ENCODE measurements at regions not wholly inside any gene's neighbourhood (a gene's known extent, or its start where the extent isn't known, plus 50 kb on each side); places are given as distances from the start of the nearest gene placed in this dataset.

GRCh38 chr7:94247970-94248369, 146.7 kb upstream of the COL1A2 start (continued):
- no peak for TF ChIP-seq CTCF (conservative IDR thresholded peaks at IDR 0.05; ENCODE audit: low read depth in 2 of 2)

- H3K27me3 Mint-ChIP-seq (ENCODE audit: insufficient read depth, low read depth, poor library complexity) = peaks cover 2% of the 10 kb centered on the region
- no peak overlapping the region for H2AFZ ChIP-seq
- H3K9me2 ChIP-seq (ENCODE audit: insufficient read depth) = 0 out of 2 replicates have a peak, but pooled peaks cover 4% of the 10 kb centered on the region
- H3K4me3 ChIP-seq = no peak overlapping the region
- no peaks in the 10 kb centered on the region for H3F3A ChIP-seq (replicated peaks; ENCODE audit: low read depth)
- peaks cover 10% of the 10 kb centered on the region for H3K4me1 Mint-ChIP-seq
- H3K36me3 ChIP-seq (ENCODE audit: insufficient read depth) = no peaks in the 10 kb centered on the region
- H3K4me2 ChIP-seq = no peak overlapping the region
- H3K27ac ChIP-seq (ENCODE audit: low read depth) = no peak overlapping the region
- no peak overlapping the region for H3K4me3 Mint-ChIP-seq
- no peaks in the 10 kb centered on the region for H3K36me3 Mint-ChIP-seq (ENCODE audit: low read depth)
- H3K27me3 ChIP-seq (ENCODE audit: insufficient read depth) = no peaks in the 10 kb centered on the region
- no peak overlapping the region for H3K27ac Mint-ChIP-seq
- no peaks in the 10 kb centered on the region; the same call in 2 of the 3 replicates for H3K9me3 Mint-ChIP-seq
- peaks cover 9% of the 10 kb centered on the region; the same call in 1 of the 2 replicates for H3K4me1 ChIP-seq (ENCODE audit: insufficient read depth)
- no peaks in the 10 kb centered on the region for H4K20me1 ChIP-seq (replicated peaks; ENCODE audit: insufficient read depth)
- no peaks in the 10 kb centered on the region for H3K79me2 ChIP-seq (replicated peaks; ENCODE audit: insufficient read depth)
- ATAC-seq (no peak), DNase-seq (ENCODE audit: low spot score) (no peak)
- TF ChIP-seq ZNF462 (CRISPR knock-in tag; IDR thresholded peaks at IDR 0.05) (no peak), POLR2AphosphoS5 (IDR thresholded peaks at IDR 0.05; ENCODE audit: low read depth) (no peak), JUNB (IDR thresholded peaks at IDR 0.05; ENCODE audit: unreplicated experiment) (no peak), CTCF (conservative IDR thresholded peaks at IDR 0.05; ENCODE audit: low read depth in 2 of 2) (no peak), EZH2phosphoT487 (IDR thresholded peaks at IDR 0.05; ENCODE audit: unreplicated experiment) (no peak), ZNF331 (CRISPR knock-in tag; IDR thresholded peaks at IDR 0.05; ENCODE audit: low read depth) (no peak), STAT1 (IDR thresholded peaks at IDR 0.05; ENCODE audit: unreplicated experiment) (no peak), EZH2 (IDR thresholded peaks at IDR 0.05; ENCODE audit: low read depth, unreplicated experiment) (no peak), ETS1 (IDR thresholded peaks at IDR 0.05) (no peak)
- TF ChIP-seq, protein P1, sequence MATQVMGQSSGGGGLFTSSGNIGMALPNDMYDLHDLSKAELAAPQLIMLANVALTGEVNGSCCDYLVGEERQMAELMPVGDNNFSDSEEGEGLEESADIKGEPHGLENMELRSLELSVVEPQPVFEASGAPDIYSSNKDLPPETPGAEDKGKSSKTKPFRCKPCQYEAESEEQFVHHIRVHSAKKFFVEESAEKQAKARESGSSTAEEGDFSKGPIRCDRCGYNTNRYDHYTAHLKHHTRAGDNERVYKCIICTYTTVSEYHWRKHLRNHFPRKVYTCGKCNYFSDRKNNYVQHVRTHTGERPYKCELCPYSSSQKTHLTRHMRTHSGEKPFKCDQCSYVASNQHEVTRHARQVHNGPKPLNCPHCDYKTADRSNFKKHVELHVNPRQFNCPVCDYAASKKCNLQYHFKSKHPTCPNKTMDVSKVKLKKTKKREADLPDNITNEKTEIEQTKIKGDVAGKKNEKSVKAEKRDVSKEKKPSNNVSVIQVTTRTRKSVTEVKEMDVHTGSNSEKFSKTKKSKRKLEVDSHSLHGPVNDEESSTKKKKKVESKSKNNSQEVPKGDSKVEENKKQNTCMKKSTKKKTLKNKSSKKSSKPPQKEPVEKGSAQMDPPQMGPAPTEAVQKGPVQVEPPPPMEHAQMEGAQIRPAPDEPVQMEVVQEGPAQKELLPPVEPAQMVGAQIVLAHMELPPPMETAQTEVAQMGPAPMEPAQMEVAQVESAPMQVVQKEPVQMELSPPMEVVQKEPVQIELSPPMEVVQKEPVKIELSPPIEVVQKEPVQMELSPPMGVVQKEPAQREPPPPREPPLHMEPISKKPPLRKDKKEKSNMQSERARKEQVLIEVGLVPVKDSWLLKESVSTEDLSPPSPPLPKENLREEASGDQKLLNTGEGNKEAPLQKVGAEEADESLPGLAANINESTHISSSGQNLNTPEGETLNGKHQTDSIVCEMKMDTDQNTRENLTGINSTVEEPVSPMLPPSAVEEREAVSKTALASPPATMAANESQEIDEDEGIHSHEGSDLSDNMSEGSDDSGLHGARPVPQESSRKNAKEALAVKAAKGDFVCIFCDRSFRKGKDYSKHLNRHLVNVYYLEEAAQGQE (IDR thresholded peaks at IDR 0.05; ENCODE audit: unreplicated experiment) = no peak
Observed at GRCh38 chr7:94249631-94250030, 145.1 kb upstream of the COL1A2 start.
